MM.1S (cell line): ENCODE measurements at regions not wholly inside any gene's neighbourhood (a gene's known extent, or its start where the extent isn't known, plus 50 kb on each side); places are given as distances from the start of the nearest gene placed in this dataset.

Source experiments
- DNase-seq: peaks from one replicate; pipeline ENCODE4 v3.0.0-alpha.2; 2015
- H2AFZ ChIP-seq: fragments of 300-600 bp; sonication (generic); 2 replicates; pipeline ENCODE4 v1.6.0; 2016; ENCODE audit warnings: antibody characterized with exemption, low read length
- H3F3A ChIP-seq: fragments of 300-600 bp; sonication (generic); 2 replicates; pipeline ENCODE4 v1.6.1; 2016; ENCODE audit warnings: mild to moderate bottlenecking, antibody characterized with exemption, low read length, moderate library complexity, mixed read lengths; ENCODE audit not compliant: insufficient read depth
- H3K27ac ChIP-seq: fragments of 300-600 bp; sonication (generic); 2 replicates; pipeline ENCODE4 v1.5.1; 2016; ENCODE audit warnings: mild to moderate bottlenecking, low read length
- H3K27me3 ChIP-seq: fragments of 300-600 bp; sonication (generic); replicated peaks from 2 replicates; pipeline ENCODE4 v1.6.0; 2016; ENCODE audit warnings: low read length; ENCODE audit not compliant: insufficient read depth
- H3K36me3 ChIP-seq: fragments of 300-600 bp; sonication (generic); replicated peaks from 2 replicates; pipeline ENCODE4 v1.6.1; 2016; ENCODE audit warnings: mild to moderate bottlenecking, low read length, mixed read lengths; ENCODE audit not compliant: insufficient read depth
- H3K4me1 ChIP-seq: fragments of 300-600 bp; sonication (generic); 2 replicates; pipeline ENCODE4 v1.6.1; 2016; ENCODE audit warnings: low read length, mixed read lengths
- H3K4me2 ChIP-seq: fragments of 300-600 bp; sonication (generic); 2 replicates; pipeline ENCODE4 v1.6.0; 2016; ENCODE audit warnings: low read depth, low read length
- H3K4me3 ChIP-seq: fragments of 300-600 bp; sonication (generic); 2 replicates; pipeline ENCODE4 v1.5.1; 2016; ENCODE audit warnings: low read length, mixed read lengths
- H3K79me2 ChIP-seq: fragments of 300-600 bp; sonication (generic); 2 replicates; pipeline ENCODE4 v1.6.1; 2016; ENCODE audit warnings: mixed run types, low read length, mixed read lengths
- H3K9ac ChIP-seq: fragments of 300-600 bp; sonication (generic); 2 replicates; pipeline ENCODE4 v1.6.1; 2016; ENCODE audit warnings: low read length, mixed read lengths
- H3K9me2 ChIP-seq: fragments of 300-600 bp; sonication (generic); replicated peaks from 2 replicates; pipeline ENCODE4 v1.6.1; 2016; ENCODE audit warnings: mild to moderate bottlenecking, low read length, mixed read lengths; ENCODE audit not compliant: insufficient read depth
- H3K9me3 ChIP-seq: fragments of 300-600 bp; sonication (generic); replicated peaks from 2 replicates; pipeline ENCODE4 v1.6.1; 2016; ENCODE audit warnings: mild to moderate bottlenecking, low read length, mixed read lengths; ENCODE audit not compliant: insufficient read depth
- H4K20me1 ChIP-seq: fragments of 300-600 bp; sonication (generic); 2 replicates; pipeline ENCODE4 v1.6.1; 2016; ENCODE audit warnings: mild to moderate bottlenecking, low read length, moderate library complexity, mixed read lengths; ENCODE audit not compliant: insufficient read depth
- EZH2 ChIP-seq: fragments of 300-600 bp; sonication (generic); optimal IDR thresholded peaks from 2 replicates; pipeline ENCODE3; 2017; ENCODE audit warnings: low read depth, mild to moderate bottlenecking, antibody characterized with exemption, low read length, mixed read lengths
- EZH2phosphoT487 ChIP-seq: fragments of 300-600 bp; sonication (generic); IDR thresholded peaks from 2 replicates; pipeline ENCODE4 v1.6.1; 2018; ENCODE audit warnings: antibody characterized with exemption, low read length
- TF ChIP-seq, protein P1 (sequence below): fragments of 300-600 bp; sonication (generic); IDR thresholded peaks from 2 replicates; pipeline ENCODE4 v1.5.1; 2016; ENCODE audit warnings: antibody characterized with exemption, low read length, mixed read lengths

DNA sequence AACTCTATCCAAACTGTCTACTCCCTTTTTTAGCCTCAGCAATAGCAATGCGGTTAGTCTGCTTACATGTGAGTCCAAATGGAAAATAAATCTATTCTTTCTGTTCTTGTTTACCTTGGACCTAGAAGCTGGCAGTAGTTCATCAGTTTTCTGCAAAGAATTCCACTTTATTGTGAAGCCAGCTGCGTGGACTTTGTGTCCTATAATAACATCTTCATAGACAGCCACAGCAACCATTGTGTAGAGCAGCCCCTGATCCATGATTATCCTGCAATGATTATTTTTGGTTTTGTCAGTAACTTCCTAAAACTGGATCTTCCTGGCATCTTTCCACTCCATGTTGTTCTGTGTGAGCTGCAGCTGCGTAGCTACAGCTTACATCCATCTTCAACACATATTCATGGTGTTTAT, 408.7 kb downstream of the NUF2 start:
- H3K4me2 ChIP-seq: no peak overlapping the region
- no peaks in the 10 kb centered on the region for H3K27me3 ChIP-seq
- H3K79me2 ChIP-seq: no peaks in the 10 kb centered on the region
- no peaks in the 10 kb centered on the region for H3K4me1 ChIP-seq
- no peak overlapping the region for H3K9ac ChIP-seq
- no peak for DNase-seq
- no peaks in the 10 kb centered on the region for H3K9me2 ChIP-seq
- H3F3A ChIP-seq: no peaks in the 10 kb centered on the region
- H2AFZ ChIP-seq: no peak overlapping the region
- no peaks in the 10 kb centered on the region for H3K9me3 ChIP-seq
- no peaks in the 10 kb centered on the region for H4K20me1 ChIP-seq
- no peak overlapping the region for H3K4me3 ChIP-seq
- TF ChIP-seq, protein P1, sequence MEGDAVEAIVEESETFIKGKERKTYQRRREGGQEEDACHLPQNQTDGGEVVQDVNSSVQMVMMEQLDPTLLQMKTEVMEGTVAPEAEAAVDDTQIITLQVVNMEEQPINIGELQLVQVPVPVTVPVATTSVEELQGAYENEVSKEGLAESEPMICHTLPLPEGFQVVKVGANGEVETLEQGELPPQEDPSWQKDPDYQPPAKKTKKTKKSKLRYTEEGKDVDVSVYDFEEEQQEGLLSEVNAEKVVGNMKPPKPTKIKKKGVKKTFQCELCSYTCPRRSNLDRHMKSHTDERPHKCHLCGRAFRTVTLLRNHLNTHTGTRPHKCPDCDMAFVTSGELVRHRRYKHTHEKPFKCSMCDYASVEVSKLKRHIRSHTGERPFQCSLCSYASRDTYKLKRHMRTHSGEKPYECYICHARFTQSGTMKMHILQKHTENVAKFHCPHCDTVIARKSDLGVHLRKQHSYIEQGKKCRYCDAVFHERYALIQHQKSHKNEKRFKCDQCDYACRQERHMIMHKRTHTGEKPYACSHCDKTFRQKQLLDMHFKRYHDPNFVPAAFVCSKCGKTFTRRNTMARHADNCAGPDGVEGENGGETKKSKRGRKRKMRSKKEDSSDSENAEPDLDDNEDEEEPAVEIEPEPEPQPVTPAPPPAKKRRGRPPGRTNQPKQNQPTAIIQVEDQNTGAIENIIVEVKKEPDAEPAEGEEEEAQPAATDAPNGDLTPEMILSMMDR: no peak
- no peak for TF ChIP-seq EZH2phosphoT487
- no peak for TF ChIP-seq EZH2
- no peak overlapping the region for H3K27ac ChIP-seq
- no peaks in the 10 kb centered on the region for H3K36me3 ChIP-seq

DNA sequence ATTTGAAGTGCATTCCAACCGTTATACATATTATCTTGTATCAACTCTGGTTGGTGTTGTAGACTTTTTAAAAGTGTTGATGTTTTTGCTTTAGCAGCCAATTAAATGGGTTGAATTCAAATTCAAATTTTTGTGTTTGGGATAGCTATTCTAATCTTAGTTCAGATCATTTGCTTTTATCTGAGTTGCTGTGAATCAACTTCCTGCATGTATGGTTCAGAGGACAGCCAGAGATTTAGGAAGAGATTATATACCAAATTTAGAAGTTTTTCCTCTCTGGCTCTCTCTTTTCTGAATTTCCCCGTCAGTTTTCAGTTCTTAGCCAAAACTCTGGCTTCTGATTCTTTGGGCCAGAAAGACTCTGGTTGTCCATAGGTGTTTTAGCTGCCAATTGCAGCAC, 415.5 kb downstream of the NUF2 start:
- H3K4me1 ChIP-seq: no peaks in the 10 kb centered on the region
- H2AFZ ChIP-seq: no peak overlapping the region
- no peaks in the 10 kb centered on the region for H3K27me3 ChIP-seq
- H4K20me1 ChIP-seq: no peaks in the 10 kb centered on the region
- H3K9ac ChIP-seq: no peak overlapping the region
- H3K4me3 ChIP-seq: no peak overlapping the region
- no peaks in the 10 kb centered on the region for H3K9me2 ChIP-seq
- H3F3A ChIP-seq: no peaks in the 10 kb centered on the region
- no peak for DNase-seq
- no peaks in the 10 kb centered on the region for H3K36me3 ChIP-seq
- no peaks in the 10 kb centered on the region for H3K9me3 ChIP-seq
- H3K4me2 ChIP-seq: no peak overlapping the region
- no peak overlapping the region for H3K27ac ChIP-seq
- no peak for TF ChIP-seq EZH2
- TF ChIP-seq EZH2phosphoT487: no peak
- TF ChIP-seq, protein P1: no peak
- H3K79me2 ChIP-seq: no peaks in the 10 kb centered on the region

- Histone ChIP-seq H3K9me3 (no peaks in the 10 kb centered on the region), H3K36me3 (no peaks in the 10 kb centered on the region), H3K27ac (no peak overlapping the region), H3F3A (no peaks in the 10 kb centered on the region), H4K20me1 (no peaks in the 10 kb centered on the region), H3K9ac (no peak overlapping the region), H3K79me2 (no peaks in the 10 kb centered on the region), H3K4me2 (no peak overlapping the region), H3K4me3 (no peak overlapping the region), H2AFZ (no peak overlapping the region), H3K4me1 (no peaks in the 10 kb centered on the region), H3K9me2 (no peaks in the 10 kb centered on the region), H3K27me3 (no peaks in the 10 kb centered on the region)
- DNase-seq: no peak
- TF ChIP-seq EZH2phosphoT487 (no peak), EZH2 (no peak)
- TF ChIP-seq, protein P1: no peak
These were observed 422.6 kb downstream of the NUF2 start for GRCh38 chr1:163744301-163744887.
